ENCODE measurements at regions not wholly inside any gene's neighbourhood (a gene's known extent, or its start where the extent isn't known, plus 50 kb on each side); places are given as distances from the start of the nearest gene placed in this dataset.

DNA sequence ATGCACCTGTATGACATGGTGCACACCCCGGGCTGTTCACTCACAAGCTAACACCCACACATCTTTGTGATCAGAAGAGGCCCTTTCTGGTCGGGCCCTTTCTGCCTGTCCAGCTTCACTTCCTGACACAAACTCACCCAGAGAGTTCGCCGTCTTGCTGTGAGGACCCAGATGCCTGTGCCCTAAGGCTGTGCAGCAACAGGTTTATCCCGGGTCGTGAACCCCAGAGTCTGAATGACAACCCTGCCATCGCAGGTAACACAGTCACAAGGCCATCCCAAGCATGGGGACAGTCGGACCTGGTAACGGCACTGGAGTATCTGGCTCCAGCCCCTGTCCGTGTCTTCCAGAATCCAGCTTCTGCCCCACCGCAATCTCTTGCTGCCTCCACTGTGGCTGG lies 235.1 kb downstream of the BUD13 start:
- no peak overlapping the region for H3K23ac ChIP-seq (ENCODE audit: low read depth, low read length, poor library complexity)

DNA sequence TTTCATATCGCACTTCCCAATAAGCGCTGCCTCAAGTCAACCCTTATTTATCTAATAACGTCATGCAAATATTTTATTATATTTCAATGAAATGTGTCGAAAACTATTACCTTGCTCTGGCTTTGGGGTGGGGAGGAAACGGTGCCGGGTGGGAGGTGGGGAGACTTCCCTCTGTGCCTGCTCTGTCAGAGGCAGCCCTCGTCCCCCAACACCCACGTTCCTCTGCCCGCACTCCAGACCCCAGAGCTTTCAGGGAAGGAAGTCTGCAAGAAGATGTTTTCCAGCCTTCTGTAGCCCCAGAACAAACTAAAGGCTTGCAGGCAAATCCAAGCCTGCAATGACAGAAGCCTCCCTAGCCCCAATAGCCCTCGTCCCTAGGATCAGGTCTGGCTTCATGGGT lies 235.7 kb downstream of the BUD13 start:
- peaks cover 5 to 14% of the 10 kb centered on the region in 2 donors for H3K4me1 ChIP-seq (ENCODE audit: control insufficient read depth in 2 of 2, insufficient read depth in 1 of 2, low read depth in 1 of 2, low read length in 2 of 2)
- DNase-seq (ENCODE audit: low spot score) = no peak
- no peak overlapping the region for H3K4me2 ChIP-seq (ENCODE audit: insufficient read depth, low read length, poor library complexity, severe bottlenecking)
- H3K4me3 ChIP-seq (ENCODE audit: low read length in 2 of 2) = no peak overlapping the region
- H3K14ac ChIP-seq (ENCODE audit: low read length) = no peak overlapping the region
- no peak overlapping the region for H4K8ac ChIP-seq (ENCODE audit: low read depth, low read length)
- H4K91ac ChIP-seq (ENCODE audit: low read depth, low read length, poor library complexity) = no peak overlapping the region
- no peak overlapping the region for H3K23ac ChIP-seq (ENCODE audit: low read depth, low read length, poor library complexity)
- no peak overlapping the region for H2BK120ac ChIP-seq (ENCODE audit: low read depth, low read length)
- H3K27me3 ChIP-seq (ENCODE audit: control insufficient read depth in 3 of 3, insufficient read depth in 3 of 3, low read depth in 1 of 3, low read length in 3 of 3) = peaks cover 0 to 24% (median 0%) of the 10 kb centered on the region in 3 experiments
- H3K36me3 ChIP-seq (replicated peaks in 1 of 2; ENCODE audit: control insufficient read depth in 2 of 2, insufficient read depth in 2 of 2, low read length in 2 of 2) = no peaks in the 10 kb centered on the region
- H3K9me3 ChIP-seq (replicated peaks in 1 of 2; ENCODE audit: control insufficient read depth in 2 of 2, insufficient read depth in 1 of 2, low read depth in 1 of 2, low read length in 2 of 2) = no peaks in the 10 kb centered on the region
- no CpG with 5 or more reads among the region's 10 CpGs for WGBS, 2 donors (ENCODE audit: extremely low coverage in 2 of 2, insufficient read length in 2 of 2, insufficient replicate concordance in 1 of 2)
- H2BK15ac ChIP-seq (ENCODE audit: low read length) = no peak overlapping the region
- no peak overlapping the region for H3K4ac ChIP-seq (ENCODE audit: low read length)
- H3K27ac ChIP-seq (replicated peaks; ENCODE audit: low read length) = no peak overlapping the region
- no peak overlapping the region for H2BK12ac ChIP-seq (ENCODE audit: low read length)
- H2AK5ac ChIP-seq (ENCODE audit: low read depth, low read length) = no peak overlapping the region
- H3K18ac ChIP-seq (ENCODE audit: low read length) = no peak overlapping the region
- no peaks in the 10 kb centered on the region for H3K79me1 ChIP-seq (ENCODE audit: low read depth, low read length)
- H2BK5ac ChIP-seq (ENCODE audit: low read length) = no peak overlapping the region
- H3K9ac ChIP-seq (ENCODE audit: low read depth, low read length, poor library complexity) = no peak overlapping the region
- no peak overlapping the region for H2AFZ ChIP-seq (ENCODE audit: low read length)

More for the DNA sequence above, 235.1 kb downstream of the BUD13 start:
- H3K4me2 ChIP-seq (ENCODE audit: insufficient read depth, low read length, poor library complexity, severe bottlenecking) = no peak overlapping the region
- H3K14ac ChIP-seq (ENCODE audit: low read length) = no peak overlapping the region
- H4K91ac ChIP-seq (ENCODE audit: low read depth, low read length, poor library complexity) = no peak overlapping the region
- H2BK15ac ChIP-seq (ENCODE audit: low read length) = no peak overlapping the region
- no peak overlapping the region for H4K8ac ChIP-seq (ENCODE audit: low read depth, low read length)
- peaks cover 5 to 14% of the 10 kb centered on the region in 2 donors for H3K4me1 ChIP-seq (ENCODE audit: control insufficient read depth in 2 of 2, insufficient read depth in 1 of 2, low read depth in 1 of 2, low read length in 2 of 2)
- H3K27ac ChIP-seq (replicated peaks; ENCODE audit: low read length) = no peak overlapping the region
- no peak for DNase-seq (ENCODE audit: low spot score)
- peaks cover 0 to 24% (median 0%) of the 10 kb centered on the region in 3 experiments for H3K27me3 ChIP-seq (ENCODE audit: control insufficient read depth in 3 of 3, insufficient read depth in 3 of 3, low read depth in 1 of 3, low read length in 3 of 3)
- no CpG with 5 or more reads among the region's 11 CpGs for whole genome bisulfite sequencing, 2 donors (ENCODE audit: extremely low coverage in 2 of 2, insufficient read length in 2 of 2, insufficient replicate concordance in 1 of 2)
- no peak overlapping the region for H3K18ac ChIP-seq (ENCODE audit: low read length)
- H2AFZ ChIP-seq (ENCODE audit: low read length) = no peak overlapping the region
- H2BK5ac ChIP-seq (ENCODE audit: low read length) = no peak overlapping the region
- H3K79me1 ChIP-seq (ENCODE audit: low read depth, low read length) = no peaks in the 10 kb centered on the region
- H3K4me3 ChIP-seq (ENCODE audit: low read length in 2 of 2) = no peak overlapping the region
- no peaks in the 10 kb centered on the region for H3K9me3 ChIP-seq (replicated peaks in 1 of 2; ENCODE audit: control insufficient read depth in 2 of 2, insufficient read depth in 1 of 2, low read depth in 1 of 2, low read length in 2 of 2)
- H3K4ac ChIP-seq (ENCODE audit: low read length) = no peak overlapping the region
- H2BK12ac ChIP-seq (ENCODE audit: low read length) = no peak overlapping the region
- no peak overlapping the region for H2AK5ac ChIP-seq (ENCODE audit: low read depth, low read length)
- no peak overlapping the region for H2BK120ac ChIP-seq (ENCODE audit: low read depth, low read length)
- no peaks in the 10 kb centered on the region for H3K36me3 ChIP-seq (replicated peaks in 1 of 2; ENCODE audit: control insufficient read depth in 2 of 2, insufficient read depth in 2 of 2, low read length in 2 of 2)
- no peak overlapping the region for H3K9ac ChIP-seq (ENCODE audit: low read depth, low read length, poor library complexity)

DNA sequence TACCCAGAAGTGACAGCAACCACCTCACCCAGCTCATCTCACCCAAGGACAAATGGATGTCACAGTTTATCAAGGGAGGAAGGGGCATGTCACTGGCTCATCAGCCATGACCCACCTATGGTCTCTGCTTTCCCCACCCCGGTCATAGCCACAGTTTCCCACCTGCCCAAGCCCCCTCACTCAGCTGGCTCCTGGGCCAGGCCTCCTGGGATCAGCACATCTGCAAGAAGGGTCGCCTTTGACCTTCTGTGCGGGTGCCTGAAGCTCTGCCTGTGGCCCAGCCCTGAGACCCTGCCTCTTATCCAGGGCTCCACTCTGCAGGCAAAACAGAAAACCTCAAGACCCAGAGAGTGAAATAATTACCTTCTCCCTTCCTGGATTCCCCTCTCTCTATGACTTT lies 236.4 kb downstream of the BUD13 start:
- Histone ChIP-seq H2BK12ac (ENCODE audit: low read length) (no peak overlapping the region), H4K8ac (ENCODE audit: low read depth, low read length) (no peak overlapping the region), H2AK5ac (ENCODE audit: low read depth, low read length) (peak overlapping the region; percentile 18), H3K4me3 (ENCODE audit: low read length in 2 of 2) (no peak overlapping the region), H3K9ac (ENCODE audit: low read depth, low read length, poor library complexity) (no peak overlapping the region), H3K9me3 (replicated peaks in 1 of 2; ENCODE audit: control insufficient read depth in 2 of 2, insufficient read depth in 1 of 2, low read depth in 1 of 2, low read length in 2 of 2) (no peaks in the 10 kb centered on the region), H3K4me2 (ENCODE audit: insufficient read depth, low read length, poor library complexity, severe bottlenecking) (no peak overlapping the region), H2BK5ac (ENCODE audit: low read length) (no peak overlapping the region), H2BK120ac (ENCODE audit: low read depth, low read length) (no peak overlapping the region), H3K27ac (replicated peaks; ENCODE audit: low read length) (no peak overlapping the region), H3K36me3 (replicated peaks in 1 of 2; ENCODE audit: control insufficient read depth in 2 of 2, insufficient read depth in 2 of 2, low read length in 2 of 2) (no peaks in the 10 kb centered on the region), H3K79me1 (ENCODE audit: low read depth, low read length) (no peaks in the 10 kb centered on the region), H3K4me1 (ENCODE audit: control insufficient read depth in 2 of 2, insufficient read depth in 1 of 2, low read depth in 1 of 2, low read length in 2 of 2) (peaks cover 5 to 14% of the 10 kb centered on the region in 2 donors), H2AFZ (ENCODE audit: low read length) (no peak overlapping the region), H3K18ac (ENCODE audit: low read length) (no peak overlapping the region), H3K4ac (ENCODE audit: low read length) (no peak overlapping the region), H4K91ac (ENCODE audit: low read depth, low read length, poor library complexity) (no peak overlapping the region), H3K23ac (ENCODE audit: low read depth, low read length, poor library complexity) (no peak overlapping the region), H3K14ac (ENCODE audit: low read length) (no peak overlapping the region), H3K27me3 (ENCODE audit: control insufficient read depth in 3 of 3, insufficient read depth in 3 of 3, low read depth in 1 of 3, low read length in 3 of 3) (peaks cover 0 to 24% (median 0%) of the 10 kb centered on the region in 3 experiments), H2BK15ac (ENCODE audit: low read length) (no peak overlapping the region)
- no peak for DNase-seq (ENCODE audit: low spot score)
- WGBS, 2 donors (ENCODE audit: extremely low coverage in 2 of 2, insufficient read length in 2 of 2, insufficient replicate concordance in 1 of 2) = no CpG with 5 or more reads among the region's 3 CpGs

DNA sequence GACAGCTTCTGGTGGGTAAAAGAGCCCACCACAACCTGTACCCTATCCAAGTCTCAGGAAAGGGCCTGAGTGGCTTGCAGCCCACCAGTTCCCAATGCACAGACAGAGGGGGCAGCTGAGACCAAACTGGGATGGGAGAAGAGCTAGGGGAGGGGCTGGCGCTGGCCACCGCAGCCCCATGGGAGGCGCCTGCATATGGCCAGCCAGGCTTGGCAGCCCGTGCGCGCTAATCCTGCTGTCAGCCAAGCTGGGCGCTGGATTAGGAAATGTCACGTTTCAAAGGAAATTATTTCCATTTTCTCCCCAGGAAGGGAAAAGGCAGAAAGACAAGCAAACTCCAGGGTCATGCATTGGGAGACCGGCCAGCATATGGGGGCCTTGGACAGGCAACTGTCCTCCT lies 236.8 kb downstream of the BUD13 start:
- H3K27ac ChIP-seq (replicated peaks; ENCODE audit: low read length) = no peak overlapping the region
- H3K14ac ChIP-seq (ENCODE audit: low read length) = no peak overlapping the region
- no peak overlapping the region for H3K4ac ChIP-seq (ENCODE audit: low read length)
- no peak overlapping the region for H2AFZ ChIP-seq (ENCODE audit: low read length)
- no peak overlapping the region for H3K9ac ChIP-seq (ENCODE audit: low read depth, low read length, poor library complexity)
- WGBS, 2 donors (ENCODE audit: extremely low coverage in 2 of 2, insufficient read length in 2 of 2, insufficient replicate concordance in 1 of 2) = no CpG with 5 or more reads among the region's 9 CpGs
- no peak overlapping the region for H3K23ac ChIP-seq (ENCODE audit: low read depth, low read length, poor library complexity)
- H2BK5ac ChIP-seq (ENCODE audit: low read length) = no peak overlapping the region
- no peaks in the 10 kb centered on the region for H3K9me3 ChIP-seq (replicated peaks in 1 of 2; ENCODE audit: control insufficient read depth in 2 of 2, insufficient read depth in 1 of 2, low read depth in 1 of 2, low read length in 2 of 2)
- peaks cover 0 to 24% (median 0%) of the 10 kb centered on the region in 3 experiments for H3K27me3 ChIP-seq (ENCODE audit: control insufficient read depth in 3 of 3, insufficient read depth in 3 of 3, low read depth in 1 of 3, low read length in 3 of 3)
- H2BK120ac ChIP-seq (ENCODE audit: low read depth, low read length) = no peak overlapping the region
- H2BK12ac ChIP-seq (ENCODE audit: low read length) = no peak overlapping the region
- peaks cover 5 to 14% of the 10 kb centered on the region in 2 donors for H3K4me1 ChIP-seq (ENCODE audit: control insufficient read depth in 2 of 2, insufficient read depth in 1 of 2, low read depth in 1 of 2, low read length in 2 of 2)
- no peak overlapping the region for H3K18ac ChIP-seq (ENCODE audit: low read length)
- DNase-seq (ENCODE audit: low spot score) = no peak
- peak overlapping the region; percentile 4 for H2BK15ac ChIP-seq (ENCODE audit: low read length)
- H3K4me2 ChIP-seq (ENCODE audit: insufficient read depth, low read length, poor library complexity, severe bottlenecking) = no peak overlapping the region
- H4K8ac ChIP-seq (ENCODE audit: low read depth, low read length) = no peak overlapping the region
- no peak overlapping the region for H4K91ac ChIP-seq (ENCODE audit: low read depth, low read length, poor library complexity)
- H3K36me3 ChIP-seq (replicated peaks in 1 of 2; ENCODE audit: control insufficient read depth in 2 of 2, insufficient read depth in 2 of 2, low read length in 2 of 2) = no peaks in the 10 kb centered on the region
- no peak overlapping the region for H2AK5ac ChIP-seq (ENCODE audit: low read depth, low read length)
- H3K79me1 ChIP-seq (ENCODE audit: low read depth, low read length) = no peaks in the 10 kb centered on the region
- no peak overlapping the region for H3K4me3 ChIP-seq (ENCODE audit: low read length in 2 of 2)

Measured in neuronal stem cell (in vitro differentiated cells).